NB4 (cell line): ENCODE measurements at regions not wholly inside any gene's neighbourhood (a gene's known extent, or its start where the extent isn't known, plus 50 kb on each side); places are given as distances from the start of the nearest gene placed in this dataset.

Experiments
- MYC ChIP-seq: IDR thresholded peaks from 2 replicates; pipeline ENCODE4 v1.6.1; 2011; ENCODE audit warnings: low read depth, low read length
- POLR2A ChIP-seq: IDR thresholded peaks from 2 replicates; pipeline ENCODE4 v1.6.1; 2011; ENCODE audit warnings: mild to moderate bottlenecking; ENCODE audit not compliant: insufficient read length; ENCODE audit errors: extremely low read depth
- TF ChIP-seq, protein P1 (sequence below): IDR thresholded peaks from one replicate; pipeline ENCODE4 v1.5.1; 2012; ENCODE audit warnings: low read depth, low read length
- TF ChIP-seq, protein P2 (sequence below): IDR thresholded peaks from 2 replicates; pipeline ENCODE4 v1.6.1; 2011; ENCODE audit warnings: low read depth, low read length

- TF ChIP-seq, protein P1, sequence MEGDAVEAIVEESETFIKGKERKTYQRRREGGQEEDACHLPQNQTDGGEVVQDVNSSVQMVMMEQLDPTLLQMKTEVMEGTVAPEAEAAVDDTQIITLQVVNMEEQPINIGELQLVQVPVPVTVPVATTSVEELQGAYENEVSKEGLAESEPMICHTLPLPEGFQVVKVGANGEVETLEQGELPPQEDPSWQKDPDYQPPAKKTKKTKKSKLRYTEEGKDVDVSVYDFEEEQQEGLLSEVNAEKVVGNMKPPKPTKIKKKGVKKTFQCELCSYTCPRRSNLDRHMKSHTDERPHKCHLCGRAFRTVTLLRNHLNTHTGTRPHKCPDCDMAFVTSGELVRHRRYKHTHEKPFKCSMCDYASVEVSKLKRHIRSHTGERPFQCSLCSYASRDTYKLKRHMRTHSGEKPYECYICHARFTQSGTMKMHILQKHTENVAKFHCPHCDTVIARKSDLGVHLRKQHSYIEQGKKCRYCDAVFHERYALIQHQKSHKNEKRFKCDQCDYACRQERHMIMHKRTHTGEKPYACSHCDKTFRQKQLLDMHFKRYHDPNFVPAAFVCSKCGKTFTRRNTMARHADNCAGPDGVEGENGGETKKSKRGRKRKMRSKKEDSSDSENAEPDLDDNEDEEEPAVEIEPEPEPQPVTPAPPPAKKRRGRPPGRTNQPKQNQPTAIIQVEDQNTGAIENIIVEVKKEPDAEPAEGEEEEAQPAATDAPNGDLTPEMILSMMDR: no peak
- TF ChIP-seq POLR2A (no peak), MYC (no peak)
- TF ChIP-seq, protein P2, sequence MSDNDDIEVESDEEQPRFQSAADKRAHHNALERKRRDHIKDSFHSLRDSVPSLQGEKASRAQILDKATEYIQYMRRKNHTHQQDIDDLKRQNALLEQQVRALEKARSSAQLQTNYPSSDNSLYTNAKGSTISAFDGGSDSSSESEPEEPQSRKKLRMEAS: no peak
These were observed 52.2 kb upstream of the GSE1 start for GRCh38 chr16:85560932-85561247.
